Fibroblast of lung (primary cell): ENCODE measurements at regions not wholly inside any gene's neighbourhood (a gene's known extent, or its start where the extent isn't known, plus 50 kb on each side); places are given as distances from the start of the nearest gene placed in this dataset.

Experiments used
- DNase-seq, 2 donors: peaks; one replicate each; pipeline versions ENCODE4 v3.0.0 to v3.0.0-alpha.2; 2010; ENCODE audit warnings: low read depth in 2 of 2
- H2AFZ ChIP-seq: 2 replicates; pipeline ENCODE4 v1.5.1; 2012; ENCODE audit warnings: low read length, control low read depth, inconsistent platforms
- H3K27ac ChIP-seq: 2 replicates; pipeline ENCODE4 v1.5.1; 2011; ENCODE audit warnings: low read length, control low read depth; ENCODE audit not compliant: insufficient read depth
- H3K27me3 ChIP-seq: 2 replicates; pipeline ENCODE4 v1.5.1; 2011; ENCODE audit warnings: mild to moderate bottlenecking, low read length; ENCODE audit not compliant: control insufficient read depth, insufficient read depth
- H3K36me3 ChIP-seq: 2 replicates; pipeline ENCODE4 v1.5.1; 2011; ENCODE audit warnings: low read length; ENCODE audit not compliant: control insufficient read depth, insufficient read depth
- H3K4me1 ChIP-seq: 2 replicates; pipeline ENCODE4 v1.5.1; 2011; ENCODE audit warnings: low read length; ENCODE audit not compliant: control insufficient read depth, insufficient read depth; ENCODE audit errors: extremely low read depth
- H3K4me2 ChIP-seq: 2 replicates; pipeline ENCODE4 v1.5.1; 2011; ENCODE audit warnings: low read length, control low read depth; ENCODE audit not compliant: insufficient read depth; ENCODE audit errors: extremely low read depth
- H3K4me3 ChIP-seq, 4 experiments: fragments of 200-600 bp in 1 of 4; sonication (generic) in 1 of 4; replicated peaks in 1 of 4; 2 replicates each; pipeline ENCODE4 v1.5.1; 2011 to 2016; ENCODE audit warnings: low read length in 4 of 4, low read depth in 3 of 4, mild to moderate bottlenecking in 3 of 4, control low read depth in 2 of 4, inconsistent platforms in 1 of 4, mixed read lengths in 1 of 4; ENCODE audit not compliant: insufficient read depth in 1 of 4; ENCODE audit errors: control extremely low read depth in 1 of 4
- H3K79me2 ChIP-seq: 2 replicates; pipeline ENCODE4 v1.5.1; 2012; ENCODE audit warnings: mild to moderate bottlenecking, low read length, inconsistent platforms; ENCODE audit not compliant: control insufficient read depth, insufficient read depth
- H3K9ac ChIP-seq: 2 replicates; pipeline ENCODE4 v1.5.1; 2011; ENCODE audit warnings: mild to moderate bottlenecking, low read length, control low read depth; ENCODE audit not compliant: insufficient read depth
- H3K9me3 ChIP-seq: 2 replicates; pipeline ENCODE4 v1.5.1; 2012; ENCODE audit warnings: low read depth, low read length; ENCODE audit not compliant: control insufficient read depth, insufficient read depth
- H4K20me1 ChIP-seq: 2 replicates; pipeline ENCODE4 v1.5.1; 2011; ENCODE audit warnings: low read length; ENCODE audit not compliant: control insufficient read depth, insufficient read depth; ENCODE audit errors: extremely low read depth
- CTCF ChIP-seq, 2 donors: IDR thresholded peaks in 1 of 2; conservative IDR thresholded peaks in 1 of 2; 1 replicate in 1 of 2; 2 replicates in 1 of 2; pipeline ENCODE4 v1.5.1; 2011 to 2012; ENCODE audit warnings: low read length in 2 of 2, control low read depth in 1 of 2, inconsistent platforms in 1 of 2, low read depth in 1 of 2, mild to moderate bottlenecking in 1 of 2
- EZH2 ChIP-seq: IDR thresholded peaks from 2 replicates; pipeline ENCODE4 v1.5.1; 2012; ENCODE audit warnings: low read length, control low read depth, mild to moderate bottlenecking; ENCODE audit errors: missing control alignments

- Histone ChIP-seq H3K27ac (no peak overlapping the region), H3K27me3 (no peaks in the 10 kb centered on the region)
Observed at GRCh38 chr3:95911767-95912166, 902.6 kb upstream of the EPHA6 start.

GRCh38 chr3:95923496-95924210 lies 890.7 kb upstream of the EPHA6 start:
- Histone ChIP-seq H3K27me3 (no peaks in the 10 kb centered on the region), H4K20me1 (no peaks in the 10 kb centered on the region), H3K4me2 (peak overlapping the region; percentile 40), H3K36me3 (no peaks in the 10 kb centered on the region), H3K9me3 (no peaks in the 10 kb centered on the region), H3K79me2 (no peaks in the 10 kb centered on the region), H3K4me1 (peaks cover 3% of the 10 kb centered on the region), H3K27ac (peak overlapping the region; percentile 97), H3K9ac (peak overlapping the region; percentile 32), H2AFZ (no peak overlapping the region), H3K4me3 (peak overlapping the region in 1 of 4 experiments; percentile 33)
- DNase-seq = peak; percentile 97 to 98
- TF ChIP-seq CTCF (conservative IDR thresholded peaks at IDR 0.05 in 1 of 2, IDR thresholded peaks at IDR 0.05 in 1 of 2; ENCODE audit: low read depth in 1 of 2, low read length in 2 of 2) = no peak
- TF ChIP-seq EZH2 = no peak

More at GRCh38 chr3:95911767-95912166, 902.6 kb upstream of the EPHA6 start:
- TF ChIP-seq CTCF (conservative IDR thresholded peaks at IDR 0.05 in 1 of 2, IDR thresholded peaks at IDR 0.05 in 1 of 2; ENCODE audit: low read depth in 1 of 2, low read length in 2 of 2) (no peak), EZH2 (no peak)
- no peaks in the 10 kb centered on the region for H3K36me3 ChIP-seq
- H3K79me2 ChIP-seq = no peaks in the 10 kb centered on the region
- no peak overlapping the region for H2AFZ ChIP-seq
- no peak overlapping the region for H3K4me3 ChIP-seq
- no peaks in the 10 kb centered on the region for H3K9me3 ChIP-seq
- H3K4me2 ChIP-seq = no peak overlapping the region
- no peak overlapping the region for H3K9ac ChIP-seq
- DNase-seq = no peak
- H3K4me1 ChIP-seq = no peaks in the 10 kb centered on the region
- no peaks in the 10 kb centered on the region for H4K20me1 ChIP-seq

GRCh38 chr3:95926904-95927501 lies 887.4 kb upstream of the EPHA6 start:
- Histone ChIP-seq H2AFZ (no peak overlapping the region), H3K27ac (no peak overlapping the region), H3K4me1 (peaks cover 3% of the 10 kb centered on the region), H3K36me3 (no peaks in the 10 kb centered on the region), H4K20me1 (no peaks in the 10 kb centered on the region), H3K27me3 (no peaks in the 10 kb centered on the region), H3K4me2 (no peak overlapping the region), H3K4me3 (no peak overlapping the region), H3K9ac (no peak overlapping the region), H3K79me2 (no peaks in the 10 kb centered on the region), H3K9me3 (no peaks in the 10 kb centered on the region)
- no peak for DNase-seq
- TF ChIP-seq EZH2 (no peak), CTCF (conservative IDR thresholded peaks at IDR 0.05 in 1 of 2, IDR thresholded peaks at IDR 0.05 in 1 of 2; ENCODE audit: low read depth in 1 of 2, low read length in 2 of 2) (no peak)
